ENCODE measurements at regions not wholly inside any gene's neighbourhood (a gene's known extent, or its start where the extent isn't known, plus 50 kb on each side); places are given as distances from the start of the nearest gene placed in this dataset.
A peak's percentile ranks its signal among the peaks of the same experiment; 100 is the strongest.
"Not testable (repeated sequence)": the region's sequence is repeated elsewhere in the genome, so short reads cannot be mapped to it uniquely, and the experiment has no call there.

- DNase-seq, result no peak
Observed at GRCh38 chrX:109880629-109881028, 122.3 kb upstream of the TMEM164 start.

GRCh38 chrX:109886122-109886761 lies 116.7 kb upstream of the TMEM164 start:
- no peak for DNase-seq

- no peak for DNase-seq
Observed at GRCh38 chrX:109889289-109890006, 113.5 kb upstream of the TMEM164 start.

- no peak for DNase-seq
Observed at GRCh38 chrX:109890300-109890699, 112.6 kb upstream of the TMEM164 start.

- DNase-seq, result peak; percentile 28
Observed at GRCh38 chrX:109890910-109891502, 111.9 kb upstream of the TMEM164 start.

GRCh38 chrX:109896024-109896423 lies 106.9 kb upstream of the TMEM164 start:
- not testable (repeated sequence) for DNase-seq

GRCh38 chrX:109902665-109903064 lies 100.2 kb upstream of the TMEM164 start:
- DNase-seq, result no peak

GRCh38 chrX:109911046-109911445 lies 91.9 kb upstream of the TMEM164 start:
- no peak for DNase-seq

- DNase-seq, result not testable (repeated sequence)
Observed at GRCh38 chrX:109912993-109913392, 89.9 kb upstream of the TMEM164 start.

- DNase-seq, result no peak
Observed at GRCh38 chrX:109914114-109914849, 88.6 kb upstream of the TMEM164 start.

- DNase-seq, result no peak
Observed at GRCh38 chrX:109918753-109919152, 84.2 kb upstream of the TMEM164 start.

- no peak for DNase-seq
Observed at GRCh38 chrX:109920325-109920724, 82.6 kb upstream of the TMEM164 start.

- no peak for DNase-seq
Observed at GRCh38 chrX:109920868-109921267, 82.0 kb upstream of the TMEM164 start.

GRCh38 chrX:109922190-109922589 lies 80.7 kb upstream of the TMEM164 start:
- no peak for DNase-seq

- not testable (repeated sequence) for DNase-seq
Observed at GRCh38 chrX:109925003-109925402, 77.9 kb upstream of the TMEM164 start.

- no peak for DNase-seq
Observed at GRCh38 chrX:109925656-109926055, 77.3 kb upstream of the TMEM164 start.

- no peak for DNase-seq
Observed at GRCh38 chrX:109926118-109926517, 76.8 kb upstream of the TMEM164 start.

- no peak for DNase-seq
Observed at GRCh38 chrX:109926743-109927662, 75.9 kb upstream of the TMEM164 start.

- no peak for DNase-seq
Observed at GRCh38 chrX:109927663-109928273, 75.1 kb upstream of the TMEM164 start.

- no peak for DNase-seq
Observed at GRCh38 chrX:109928596-109929335, 74.1 kb upstream of the TMEM164 start.

GRCh38 chrX:109931677-109932076 lies 71.2 kb upstream of the TMEM164 start:
- DNase-seq, result no peak
